CD4-positive, alpha-beta T cell (primary cell): ENCODE measurements at regions not wholly inside any gene's neighbourhood (a gene's known extent, or its start where the extent isn't known, plus 50 kb on each side); places are given as distances from the start of the nearest gene placed in this dataset.

Experiments used
- ATAC-seq: fragments of 200-7000 bp; cut with Tn5 transposase; one replicate; pipeline ENCODE4 v1.10.0; 2022; ENCODE audit warnings: mild to moderate bottlenecking; ENCODE audit not compliant: poor library complexity
- CTCF ChIA-PET: fragments of 350-600 bp; sonication (Branson Sonifier 250); formaldehyde crosslinking; loops from one replicate; lab custom pipeline; 2021; ENCODE audit warnings: antibody characterized with exemption, inconsistent platforms; lab: Charles Lee
- POLR2A ChIA-PET: fragments of 350-600 bp; sonication (Branson Sonifier 250); formaldehyde crosslinking; loops from one replicate; lab custom pipeline; 2021; ENCODE audit warnings: antibody characterized with exemption, inconsistent platforms; lab: Charles Lee
- DNase-seq, 14 experiments: peaks; one replicate each; pipeline ENCODE4 v3.0.0-alpha.2; 2013 to 2020; ENCODE audit warnings: mixed read lengths in 2 of 14
- H3K27ac ChIP-seq, 2 donors: one replicate each; pipeline versions ENCODE4 v1.5.1 to v1.7.0; 2013; ENCODE audit warnings: low read length in 2 of 2, low read depth in 1 of 2, mild to moderate bottlenecking in 1 of 2
- H3K27me3 ChIP-seq, 2 experiments: 1 replicate in 1 of 2; 2 replicates in 1 of 2; pipeline versions ENCODE4 v1.6.1 to v1.7.0; 2013; ENCODE audit warnings: low read length in 2 of 2, control low read depth in 1 of 2, mild to moderate bottlenecking in 1 of 2, moderate library complexity in 1 of 2; ENCODE audit not compliant: insufficient read depth in 2 of 2, control insufficient read depth in 1 of 2
- H3K36me3 ChIP-seq: one replicate; pipeline ENCODE4 v1.6.1; 2013; ENCODE audit warnings: low read length, control low read depth; ENCODE audit not compliant: insufficient read depth
- H3K4me1 ChIP-seq: one replicate; pipeline ENCODE4 v1.6.1; 2013; ENCODE audit warnings: low read length, control low read depth; ENCODE audit not compliant: insufficient read depth
- H3K4me3 ChIP-seq: one replicate; pipeline ENCODE4 v1.5.1; 2013; ENCODE audit warnings: mild to moderate bottlenecking, low read length, moderate library complexity
- H3K9me3 ChIP-seq, 2 experiments: 1 replicate in 1 of 2; 2 replicates in 1 of 2; pipeline versions ENCODE4 v1.6.1 to v1.7.0; 2013; ENCODE audit warnings: low read length in 2 of 2, mild to moderate bottlenecking in 2 of 2, control low read depth in 1 of 2, moderate library complexity in 1 of 2; ENCODE audit not compliant: control insufficient read depth in 1 of 2, insufficient read depth in 1 of 2
- H3K27ac Mint-ChIP-seq: one replicate; pipeline ENCODE4 v1.8.0; 2020; ENCODE audit warnings: mixed read lengths
- H3K27me3 Mint-ChIP-seq: one replicate; pipeline ENCODE4 v1.8.0; 2021; ENCODE audit warnings: mixed read lengths
- H3K36me3 Mint-ChIP-seq: one replicate; pipeline ENCODE4 v1.8.0; 2021; ENCODE audit warnings: low read depth, mixed read lengths
- H3K4me1 Mint-ChIP-seq: one replicate; pipeline ENCODE4 v1.8.0; 2021; ENCODE audit warnings: low read depth, mixed read lengths
- H3K4me3 Mint-ChIP-seq: one replicate; pipeline ENCODE4 v1.8.0; 2020; ENCODE audit warnings: mild to moderate bottlenecking, mixed read lengths
- H3K9me3 Mint-ChIP-seq: one replicate; pipeline ENCODE4 v1.8.0; 2020; ENCODE audit warnings: mixed read lengths
- CTCF ChIP-seq: fragments of 200-600 bp; IDR thresholded peaks from one replicate; pipeline ENCODE4 v1.8.0; 2022; ENCODE audit warnings: antibody characterized with exemption, mild to moderate bottlenecking
- intact Hi-C, 2 experiments: fragments of 100-400 bp; cut with DNase I in 1 of 2; cut with micrococcal nuclease in 1 of 2; formaldehyde crosslinking; loops; one replicate each; pipeline versions ENCODE4 v1.15.1 to v1.9.0; 2023 to 2025; cut with DNase I, micrococcal nuclease

- CTCF ChIA-PET: interaction anchor here (1.1 kb wide), 1 partner anchor 19 kb away, joined by 3 read pairs; no protein-coding TSS in a partner anchor
Observed at GRCh38 chr13:33352526-33352925, 67.0 kb upstream of the STARD13 start.

DNA sequence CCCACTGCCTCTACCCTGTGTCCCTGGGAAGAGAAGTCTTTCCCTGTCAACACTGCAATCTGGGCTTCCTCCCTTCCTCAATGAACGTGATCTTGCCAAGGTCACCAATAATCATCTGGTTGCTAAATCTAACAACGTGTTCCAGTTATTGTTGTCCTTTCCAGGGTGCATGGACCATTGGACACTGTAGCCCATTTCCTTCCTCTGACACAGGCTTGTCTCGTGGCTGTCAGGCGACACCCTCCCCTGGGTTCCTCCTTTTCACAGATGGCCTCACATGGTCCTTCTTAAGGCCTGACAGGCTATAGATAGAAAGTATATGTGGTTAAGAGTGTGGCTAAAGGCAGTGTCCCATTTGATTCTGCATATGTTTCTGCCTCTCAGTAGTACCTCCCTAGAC, 67.7 kb upstream of the STARD13 start:
- Histone ChIP-seq H3K4me3 (no peak overlapping the region), H3K4me1 (no peaks in the 10 kb centered on the region), H3K36me3 (no peaks in the 10 kb centered on the region), H3K9me3 (peaks cover 0 to 4% of the 10 kb centered on the region in 2 experiments), H3K27ac (no peak overlapping the region), H3K27me3 (peaks cover 19 to 44% of the 10 kb centered on the region in 2 experiments)
- DNase-seq: peak in 3 of 14 experiments; percentile 19 to 63 (median 55)
- H3K36me3 Mint-ChIP-seq: no peaks in the 10 kb centered on the region
- no peaks in the 10 kb centered on the region for H3K9me3 Mint-ChIP-seq
- peaks cover 72% of the 10 kb centered on the region for H3K27me3 Mint-ChIP-seq
- no peak for TF ChIP-seq CTCF
- no peak overlapping the region for H3K4me3 Mint-ChIP-seq
- no peak overlapping the region for H3K27ac Mint-ChIP-seq
- ChIA-PET CTCF (no interaction called here), POLR2A (no interaction called here)
- intact Hi-C loops: no loop called here
- ATAC-seq: no peak
- peaks cover 4% of the 10 kb centered on the region for H3K4me1 Mint-ChIP-seq

More at GRCh38 chr13:33352526-33352925, 67.0 kb upstream of the STARD13 start:
- Mint-ChIP-seq H3K36me3 (no peaks in the 10 kb centered on the region), H3K4me3 (no peak overlapping the region), H3K27ac (no peak overlapping the region), H3K9me3 (no peaks in the 10 kb centered on the region), H3K27me3 (peaks cover 79% of the 10 kb centered on the region), H3K4me1 (peaks cover 4% of the 10 kb centered on the region)
- H3K36me3 ChIP-seq: no peaks in the 10 kb centered on the region
- H3K27ac ChIP-seq: no peak overlapping the region
- TF ChIP-seq CTCF: no peak
- no peak for ATAC-seq
- H3K4me3 ChIP-seq: no peak overlapping the region
- intact Hi-C loops: no loop called here
- POLR2A ChIA-PET: no interaction called here
- no peaks in the 10 kb centered on the region for H3K4me1 ChIP-seq
- H3K9me3 ChIP-seq: peaks cover 0 to 4% of the 10 kb centered on the region in 2 experiments
- DNase-seq: no peak
- H3K27me3 ChIP-seq: peaks cover 19 to 44% of the 10 kb centered on the region in 2 experiments

DNA sequence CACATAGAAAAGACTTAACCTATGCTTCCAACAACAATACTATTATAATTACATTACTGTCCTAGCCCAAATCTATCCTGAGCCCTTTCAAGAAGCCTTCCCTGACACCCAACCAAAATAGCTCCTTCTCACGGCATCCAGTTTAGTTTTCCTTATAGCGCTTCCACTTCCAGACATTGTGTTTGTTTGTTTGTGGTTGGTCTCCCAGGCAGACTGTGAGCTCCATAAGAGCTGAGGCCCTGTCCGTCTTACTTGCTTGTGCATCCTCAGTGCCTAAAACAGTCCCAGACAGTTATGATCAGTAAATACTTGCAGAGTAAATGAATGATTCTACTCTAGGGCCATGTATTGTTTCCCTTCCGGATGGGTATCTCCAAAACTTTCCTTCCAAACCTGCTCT, 68.1 kb upstream of the STARD13 start:
- no peak overlapping the region for H3K4me3 Mint-ChIP-seq
- TF ChIP-seq CTCF: no peak
- H3K27me3 Mint-ChIP-seq: peaks cover 71% of the 10 kb centered on the region
- no peaks in the 10 kb centered on the region for H3K9me3 Mint-ChIP-seq
- H3K36me3 Mint-ChIP-seq: no peaks in the 10 kb centered on the region
- H3K4me1 Mint-ChIP-seq: peaks cover 4% of the 10 kb centered on the region
- Histone ChIP-seq H3K4me1 (no peaks in the 10 kb centered on the region), H3K36me3 (no peaks in the 10 kb centered on the region), H3K4me3 (no peak overlapping the region), H3K9me3 (peaks cover 0 to 4% of the 10 kb centered on the region in 2 experiments), H3K27me3 (peaks cover 19 to 42% of the 10 kb centered on the region in 2 experiments), H3K27ac (no peak overlapping the region)
- ChIA-PET CTCF (no interaction called here), POLR2A (no interaction called here)
- ATAC-seq: no peak
- no peak overlapping the region for H3K27ac Mint-ChIP-seq
- intact Hi-C loops: no loop called here
- no peak for DNase-seq
